T47D (cell line): ENCODE measurements at regions not wholly inside any gene's neighbourhood (a gene's known extent, or its start where the extent isn't known, plus 50 kb on each side); places are given as distances from the start of the nearest gene placed in this dataset.
"Not testable (repeated sequence)": the region's sequence is repeated elsewhere in the genome, so short reads cannot be mapped to it uniquely, and the experiment has no call there.

Source experiments
- DNase-seq, 2 experiments: peaks; one replicate each; pipeline versions ENCODE4 v3.0.0 to v3.0.0-alpha.2; 2011 to 2012; ENCODE audit warnings: low read depth in 1 of 2, low spot score in 1 of 2
- JUND ChIP-seq: IDR thresholded peaks from 2 replicates; pipeline ENCODE4 v1.6.1; 2012; ENCODE audit warnings: low read depth
- in situ Hi-C: cut with HindIII; loops from 2 replicates; pipeline ENCODE4 v1.10.0; 2016; ENCODE audit warnings: low sequenced_read_pairs, low pct_unique_long_range_greater_than_20kb

DNA sequence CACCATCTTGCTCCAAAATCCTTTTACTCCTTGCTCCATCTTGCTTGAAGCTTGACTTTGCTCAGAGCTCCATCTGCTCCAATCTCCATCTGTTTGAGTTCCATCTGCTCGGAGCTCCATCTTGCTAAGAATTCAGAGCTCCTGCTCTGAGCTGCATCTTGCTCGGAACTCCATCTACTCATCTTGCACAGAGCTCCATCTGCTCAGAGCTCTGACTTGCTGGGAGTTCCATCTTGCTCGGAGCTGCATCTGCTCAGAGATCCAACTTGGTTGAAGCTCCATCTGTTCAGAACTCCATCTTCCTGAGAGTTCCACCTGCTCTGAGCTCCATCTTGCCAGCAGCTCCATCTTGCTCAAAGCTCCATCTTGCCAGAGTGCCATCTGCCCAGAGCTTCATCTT is 80.6 kb upstream of the ZNF98 start:
- no peak for DNase-seq
- in situ Hi-C loops, result no loop called here
- no peak for TF ChIP-seq JUND

DNA sequence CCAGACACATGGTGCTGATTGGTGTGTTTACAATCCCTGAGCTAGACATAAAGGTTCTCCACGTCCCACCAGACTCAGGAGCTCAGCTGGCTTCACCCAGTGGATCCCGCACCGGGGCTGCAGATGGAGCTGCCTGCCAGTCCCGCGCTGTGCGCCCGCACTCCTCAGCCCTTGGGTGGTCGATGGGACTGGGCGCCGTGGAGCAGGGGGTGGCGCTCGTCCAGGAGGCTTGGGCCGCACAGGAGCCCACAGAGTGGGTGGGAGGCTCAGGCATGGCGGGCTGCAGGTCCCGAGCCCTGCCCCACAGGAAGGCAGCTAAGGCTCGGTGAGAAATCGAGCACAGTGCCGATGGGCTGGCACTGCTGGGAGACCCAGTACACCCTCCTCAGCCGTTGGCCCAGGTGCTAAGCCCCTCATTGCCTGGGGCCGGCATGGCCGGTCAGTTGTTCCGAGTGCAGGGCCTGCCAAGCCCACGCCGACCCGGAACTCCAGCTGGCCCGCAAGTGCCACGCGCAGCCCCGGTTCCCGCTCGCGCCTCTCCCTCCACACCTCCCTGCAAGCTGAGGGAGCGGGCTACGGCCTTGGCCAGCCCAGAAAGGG is 76.8 kb upstream of the ZNF98 start:
- DNase-seq, in situ Hi-C loops: not testable (repeated sequence)

- no peak for TF ChIP-seq JUND
- in situ Hi-C loops, result no loop called here
- no peak for DNase-seq
Observed at GRCh38 chr19:22491746-22492145, 69.6 kb upstream of the ZNF98 start.

DNA sequence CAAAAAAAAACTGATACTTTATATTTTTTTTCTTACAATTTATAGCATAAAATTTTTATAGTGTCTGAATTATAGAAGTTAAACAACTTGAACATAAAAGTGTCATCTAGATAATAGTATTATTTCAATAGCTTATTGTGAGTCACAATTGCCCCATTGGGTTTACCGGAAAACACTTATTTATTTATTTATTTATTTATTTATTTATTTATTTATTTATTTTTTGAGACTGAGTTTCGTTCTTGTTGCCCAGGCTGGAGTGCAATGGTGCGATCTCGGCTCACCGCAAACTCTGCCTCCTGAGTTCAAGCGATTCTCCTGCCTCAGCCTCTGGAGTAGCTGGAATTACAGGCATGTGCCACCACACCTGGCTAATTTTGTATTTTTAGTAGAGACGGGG is 61.4 kb upstream of the ZNF98 start:
- DNase-seq, in situ Hi-C loops: not testable (repeated sequence)

DNA sequence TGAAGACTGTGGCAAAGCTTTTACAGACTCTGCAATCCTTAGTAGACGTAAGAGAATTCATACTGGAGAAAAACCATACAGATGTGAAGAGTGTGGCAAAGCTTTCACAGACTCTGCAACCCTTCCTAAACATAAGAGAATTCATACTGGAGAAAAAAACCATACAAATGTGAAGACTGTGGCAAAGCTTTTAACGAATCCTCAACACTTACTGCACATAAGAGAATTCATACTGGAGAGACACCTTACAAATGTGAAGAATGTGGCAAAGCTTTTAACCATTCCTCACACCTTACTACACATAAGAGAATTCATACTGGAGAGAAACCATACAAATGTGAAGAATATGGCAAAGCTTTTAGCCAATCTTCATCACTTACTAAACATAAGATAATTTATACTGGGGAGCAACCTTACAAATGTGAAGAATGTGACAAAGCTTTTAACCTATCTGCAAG is 50.1 kb upstream of the ZNF98 start:
- in situ Hi-C loops, result no loop called here
- TF ChIP-seq JUND, result no peak
- DNase-seq, result peak in 1 of 2 experiments; percentile 2
